ENCODE measurements at regions not wholly inside any gene's neighbourhood (a gene's known extent, or its start where the extent isn't known, plus 50 kb on each side); places are given as distances from the start of the nearest gene placed in this dataset.

GRCh38 chr7:16993543-16993942 lies 111.8 kb upstream of the AGR3 start:
- no peak for TF ChIP-seq POLR2A (IDR thresholded peaks at IDR 0.05)
- TF ChIP-seq CTCF (IDR thresholded peaks at IDR 0.05) = no peak
- TF ChIP-seq EP300 (IDR thresholded peaks at IDR 0.05) = no peak
- no peak for TF ChIP-seq POLR2AphosphoS5 (IDR thresholded peaks at IDR 0.05)

Measured in sigmoid colon (tissue), 4 donors.